ENCODE measurements at regions not wholly inside any gene's neighbourhood (a gene's known extent, or its start where the extent isn't known, plus 50 kb on each side); places are given as distances from the start of the nearest gene placed in this dataset.

DNA sequence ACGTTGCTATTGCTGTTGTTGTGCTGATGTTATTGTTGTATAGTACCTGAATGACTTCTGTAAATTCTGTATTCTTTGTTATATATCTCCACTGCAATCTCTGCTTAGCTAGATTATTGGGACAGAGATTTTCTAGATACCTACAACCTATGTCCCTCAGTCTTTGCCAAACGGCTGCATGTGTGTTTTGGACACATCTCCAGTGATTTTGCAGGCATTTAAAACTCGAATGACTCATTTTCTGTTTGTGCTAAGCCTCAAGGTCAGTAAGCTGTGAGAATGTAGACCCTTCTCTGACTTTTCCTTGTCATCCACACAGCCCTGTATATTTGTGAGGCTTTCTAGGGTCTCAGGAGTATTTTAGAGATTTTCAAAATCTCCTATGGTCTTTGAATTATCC lies 410.7 kb downstream of the POM121L12 start:
- WGBS, 2 donors: 62 to 67% methylated on average over 3 of the region's 3 CpGs
- ATAC-seq (ENCODE audit: insufficient read depth, low FRiP score) (no peak), DNase-seq (no peak)
- Histone ChIP-seq H3K4me3 (no peak overlapping the region), H3K27ac (ENCODE audit: low read depth in 1 of 2, low read length in 1 of 2) (no peak overlapping the region), H3K36me3 (ENCODE audit: control insufficient read depth in 4 of 4, insufficient read depth in 4 of 4, low read length in 4 of 4) (no peaks in the 10 kb centered on the region), H3K4me1 (ENCODE audit: control insufficient read depth in 5 of 5, insufficient read depth in 5 of 5, low read length in 5 of 5) (no peaks in the 10 kb centered on the region), H3K27me3 (ENCODE audit: control insufficient read depth in 3 of 3, insufficient read depth in 3 of 3, low read length in 2 of 3) (no peaks in the 10 kb centered on the region), H3K9me3 (ENCODE audit: control insufficient read depth in 4 of 4, insufficient read depth in 3 of 4, low read length in 3 of 4) (no peaks in the 10 kb centered on the region), H3K9ac (ENCODE audit: insufficient read depth in 1 of 2, low read length in 2 of 2) (no peak overlapping the region)
- TF ChIP-seq, protein P1, sequence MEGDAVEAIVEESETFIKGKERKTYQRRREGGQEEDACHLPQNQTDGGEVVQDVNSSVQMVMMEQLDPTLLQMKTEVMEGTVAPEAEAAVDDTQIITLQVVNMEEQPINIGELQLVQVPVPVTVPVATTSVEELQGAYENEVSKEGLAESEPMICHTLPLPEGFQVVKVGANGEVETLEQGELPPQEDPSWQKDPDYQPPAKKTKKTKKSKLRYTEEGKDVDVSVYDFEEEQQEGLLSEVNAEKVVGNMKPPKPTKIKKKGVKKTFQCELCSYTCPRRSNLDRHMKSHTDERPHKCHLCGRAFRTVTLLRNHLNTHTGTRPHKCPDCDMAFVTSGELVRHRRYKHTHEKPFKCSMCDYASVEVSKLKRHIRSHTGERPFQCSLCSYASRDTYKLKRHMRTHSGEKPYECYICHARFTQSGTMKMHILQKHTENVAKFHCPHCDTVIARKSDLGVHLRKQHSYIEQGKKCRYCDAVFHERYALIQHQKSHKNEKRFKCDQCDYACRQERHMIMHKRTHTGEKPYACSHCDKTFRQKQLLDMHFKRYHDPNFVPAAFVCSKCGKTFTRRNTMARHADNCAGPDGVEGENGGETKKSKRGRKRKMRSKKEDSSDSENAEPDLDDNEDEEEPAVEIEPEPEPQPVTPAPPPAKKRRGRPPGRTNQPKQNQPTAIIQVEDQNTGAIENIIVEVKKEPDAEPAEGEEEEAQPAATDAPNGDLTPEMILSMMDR (IDR thresholded peaks at IDR 0.05; ENCODE audit: control extremely low read depth, extremely low read depth): no peak

- DNase-seq: no peak
- ATAC-seq (ENCODE audit: insufficient read depth, low FRiP score): no peak
- Histone ChIP-seq H3K4me1 (ENCODE audit: control insufficient read depth in 5 of 5, insufficient read depth in 5 of 5, low read length in 5 of 5) (no peaks in the 10 kb centered on the region), H3K27me3 (ENCODE audit: control insufficient read depth in 3 of 3, insufficient read depth in 3 of 3, low read length in 2 of 3) (no peaks in the 10 kb centered on the region), H3K9me3 (ENCODE audit: control insufficient read depth in 4 of 4, insufficient read depth in 3 of 4, low read length in 3 of 4) (no peaks in the 10 kb centered on the region), H3K27ac (ENCODE audit: low read depth in 1 of 2, low read length in 1 of 2) (no peak overlapping the region), H3K4me3 (no peak overlapping the region), H3K36me3 (ENCODE audit: control insufficient read depth in 4 of 4, insufficient read depth in 4 of 4, low read length in 4 of 4) (no peaks in the 10 kb centered on the region), H3K9ac (ENCODE audit: insufficient read depth in 1 of 2, low read length in 2 of 2) (no peak overlapping the region)
- TF ChIP-seq, protein P1 (IDR thresholded peaks at IDR 0.05; ENCODE audit: control extremely low read depth, extremely low read depth): no peak
- WGBS, 2 donors: 90 to 93% methylated on average over 3 of the region's 3 CpGs
Observed at GRCh38 chr7:53458636-53459035, 423.2 kb downstream of the POM121L12 start.

GRCh38 chr7:53466371-53466770 lies 430.9 kb downstream of the POM121L12 start:
- no peak overlapping the region for H3K9ac ChIP-seq (ENCODE audit: insufficient read depth in 1 of 2, low read length in 2 of 2)
- H3K4me1 ChIP-seq (ENCODE audit: control insufficient read depth in 5 of 5, insufficient read depth in 5 of 5, low read length in 5 of 5): no peaks in the 10 kb centered on the region
- no peaks in the 10 kb centered on the region for H3K9me3 ChIP-seq (ENCODE audit: control insufficient read depth in 4 of 4, insufficient read depth in 3 of 4, low read length in 3 of 4)
- no peak overlapping the region for H3K4me3 ChIP-seq
- no peaks in the 10 kb centered on the region for H3K36me3 ChIP-seq (ENCODE audit: control insufficient read depth in 4 of 4, insufficient read depth in 4 of 4, low read length in 4 of 4)
- 61 to 72% methylated on average over 2 of the region's 2 CpGs for WGBS, 2 donors
- TF ChIP-seq, protein P1 (IDR thresholded peaks at IDR 0.05; ENCODE audit: control extremely low read depth, extremely low read depth): no peak
- ATAC-seq (ENCODE audit: insufficient read depth, low FRiP score) (no peak), DNase-seq (no peak)
- H3K27me3 ChIP-seq (ENCODE audit: control insufficient read depth in 3 of 3, insufficient read depth in 3 of 3, low read length in 2 of 3): no peaks in the 10 kb centered on the region
- no peak overlapping the region for H3K27ac ChIP-seq (ENCODE audit: low read depth in 1 of 2, low read length in 1 of 2)

- Histone ChIP-seq H3K27me3 (ENCODE audit: control insufficient read depth in 3 of 3, insufficient read depth in 3 of 3, low read length in 2 of 3) (no peaks in the 10 kb centered on the region), H3K9ac (ENCODE audit: insufficient read depth in 1 of 2, low read length in 2 of 2) (no peak overlapping the region), H3K36me3 (ENCODE audit: control insufficient read depth in 4 of 4, insufficient read depth in 4 of 4, low read length in 4 of 4) (no peaks in the 10 kb centered on the region), H3K4me3 (no peak overlapping the region), H3K27ac (ENCODE audit: low read depth in 1 of 2, low read length in 1 of 2) (no peak overlapping the region), H3K9me3 (ENCODE audit: control insufficient read depth in 4 of 4, insufficient read depth in 3 of 4, low read length in 3 of 4) (no peaks in the 10 kb centered on the region), H3K4me1 (ENCODE audit: control insufficient read depth in 5 of 5, insufficient read depth in 5 of 5, low read length in 5 of 5) (no peaks in the 10 kb centered on the region)
- DNase-seq (no peak), ATAC-seq (ENCODE audit: insufficient read depth, low FRiP score) (no peak)
- 70 to 72% methylated on average over 4 of the region's 4 CpGs for WGBS, 2 donors
- TF ChIP-seq, protein P1 (IDR thresholded peaks at IDR 0.05; ENCODE audit: control extremely low read depth, extremely low read depth): no peak
Observed at GRCh38 chr7:53470336-53470970, 435.0 kb downstream of the POM121L12 start.

Data from lung (tissue), 11 donors.